ENCODE measurements at regions not wholly inside any gene's neighbourhood (a gene's known extent, or its start where the extent isn't known, plus 50 kb on each side); places are given as distances from the start of the nearest gene placed in this dataset.

DNA sequence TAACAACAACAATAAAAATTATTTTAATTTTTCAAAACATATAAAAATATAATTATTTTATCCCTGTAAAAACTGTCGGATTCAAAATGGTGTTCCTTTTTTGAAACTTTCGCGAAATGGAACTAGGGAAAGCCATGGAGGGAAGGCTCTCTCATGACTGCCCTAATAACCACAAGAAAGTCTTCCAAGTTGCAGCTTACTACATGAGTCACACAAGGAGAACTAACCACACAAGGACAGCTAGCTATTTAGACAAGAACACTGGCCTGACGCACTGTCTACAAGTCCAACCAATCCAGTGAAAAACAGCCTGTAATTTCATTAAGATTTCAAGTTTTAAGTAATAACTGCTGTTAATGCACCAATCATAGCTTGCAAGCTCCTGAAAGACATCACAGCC is 319.2 kb upstream of the PCDH9 start:
- TF ChIP-seq, protein P1, sequence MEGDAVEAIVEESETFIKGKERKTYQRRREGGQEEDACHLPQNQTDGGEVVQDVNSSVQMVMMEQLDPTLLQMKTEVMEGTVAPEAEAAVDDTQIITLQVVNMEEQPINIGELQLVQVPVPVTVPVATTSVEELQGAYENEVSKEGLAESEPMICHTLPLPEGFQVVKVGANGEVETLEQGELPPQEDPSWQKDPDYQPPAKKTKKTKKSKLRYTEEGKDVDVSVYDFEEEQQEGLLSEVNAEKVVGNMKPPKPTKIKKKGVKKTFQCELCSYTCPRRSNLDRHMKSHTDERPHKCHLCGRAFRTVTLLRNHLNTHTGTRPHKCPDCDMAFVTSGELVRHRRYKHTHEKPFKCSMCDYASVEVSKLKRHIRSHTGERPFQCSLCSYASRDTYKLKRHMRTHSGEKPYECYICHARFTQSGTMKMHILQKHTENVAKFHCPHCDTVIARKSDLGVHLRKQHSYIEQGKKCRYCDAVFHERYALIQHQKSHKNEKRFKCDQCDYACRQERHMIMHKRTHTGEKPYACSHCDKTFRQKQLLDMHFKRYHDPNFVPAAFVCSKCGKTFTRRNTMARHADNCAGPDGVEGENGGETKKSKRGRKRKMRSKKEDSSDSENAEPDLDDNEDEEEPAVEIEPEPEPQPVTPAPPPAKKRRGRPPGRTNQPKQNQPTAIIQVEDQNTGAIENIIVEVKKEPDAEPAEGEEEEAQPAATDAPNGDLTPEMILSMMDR (IDR thresholded peaks at IDR 0.05; ENCODE audit: low read length), result no peak
- TF ChIP-seq EZH2 (optimal IDR thresholded peaks at IDR 0.05; ENCODE audit: low read depth, low read length), result no peak
- no peak for TF ChIP-seq EZH2phosphoT487 (IDR thresholded peaks at IDR 0.05; ENCODE audit: low read length)
